Progenitor cell of endocrine pancreas (in vitro differentiated cells): ENCODE measurements at regions not wholly inside any gene's neighbourhood (a gene's known extent, or its start where the extent isn't known, plus 50 kb on each side); places are given as distances from the start of the nearest gene placed in this dataset.

ENCODE experiments used
- DNase-seq: peaks from one replicate; pipeline ENCODE4 v3.0.0; 2021; ENCODE audit warnings: low spot score; ENCODE audit not compliant: unreplicated experiment
- H3K27ac Mint-ChIP-seq: 2 replicates; pipeline ENCODE4 v1.8.0; 2021; ENCODE audit warnings: mild to moderate bottlenecking, moderate library complexity, mixed read lengths
- H3K27me3 Mint-ChIP-seq: 2 replicates; pipeline ENCODE4 v1.8.0; 2021; ENCODE audit warnings: mixed read lengths
- H3K36me3 Mint-ChIP-seq: 2 replicates; pipeline ENCODE4 v1.8.0; 2022; ENCODE audit warnings: mixed read lengths; ENCODE audit not compliant: insufficient read depth
- H3K4me1 Mint-ChIP-seq: 2 replicates; pipeline ENCODE4 v1.8.0; 2021; ENCODE audit warnings: low read depth, mixed read lengths
- H3K4me3 Mint-ChIP-seq: 2 replicates; pipeline ENCODE4 v1.8.0; 2021; ENCODE audit warnings: low read depth, mild to moderate bottlenecking, moderate library complexity, mixed read lengths
- H3K9me3 Mint-ChIP-seq: 2 replicates; pipeline ENCODE4 v1.8.0; 2021; ENCODE audit warnings: low read depth, mixed read lengths
- CTCF ChIP-seq: fragments of 200-600 bp; sonication (generic); IDR thresholded peaks from one replicate; pipeline ENCODE4 v1.5.0; 2021; ENCODE audit warnings: antibody characterized with exemption, mild to moderate bottlenecking; ENCODE audit not compliant: unreplicated experiment

GRCh38 chr2:18924886-18925285 is 335.5 kb upstream of the NT5C1B start:
- no peak for TF ChIP-seq CTCF
- H3K27ac Mint-ChIP-seq: no peak overlapping the region
- H3K4me3 Mint-ChIP-seq: no peak overlapping the region
- H3K9me3 Mint-ChIP-seq: peaks cover 4% of the 10 kb centered on the region
- H3K4me1 Mint-ChIP-seq: peaks cover 9% of the 10 kb centered on the region
- DNase-seq: no peak
- H3K27me3 Mint-ChIP-seq: no peaks in the 10 kb centered on the region
- H3K36me3 Mint-ChIP-seq: peaks cover 2% of the 10 kb centered on the region

- no peak overlapping the region for H3K27ac Mint-ChIP-seq
- H3K36me3 Mint-ChIP-seq: peaks cover 2% of the 10 kb centered on the region
- no peak overlapping the region for H3K4me3 Mint-ChIP-seq
- DNase-seq: no peak
- H3K27me3 Mint-ChIP-seq: no peaks in the 10 kb centered on the region
- peaks cover 4% of the 10 kb centered on the region for H3K9me3 Mint-ChIP-seq
- H3K4me1 Mint-ChIP-seq: peaks cover 9% of the 10 kb centered on the region
- TF ChIP-seq CTCF: no peak
Observed at GRCh38 chr2:18924386-18924785, 335.0 kb upstream of the NT5C1B start.

- peaks cover 4% of the 10 kb centered on the region for H3K9me3 Mint-ChIP-seq
- no peak for DNase-seq
- TF ChIP-seq CTCF: no peak
- peaks cover 9% of the 10 kb centered on the region for H3K4me1 Mint-ChIP-seq
- H3K4me3 Mint-ChIP-seq: no peak overlapping the region
- H3K27ac Mint-ChIP-seq: no peak overlapping the region
- H3K36me3 Mint-ChIP-seq: peaks cover 2% of the 10 kb centered on the region
- no peaks in the 10 kb centered on the region for H3K27me3 Mint-ChIP-seq
Observed at GRCh38 chr2:18922276-18922675, 332.9 kb upstream of the NT5C1B start.

GRCh38 chr2:18918280-18918679 is 328.9 kb upstream of the NT5C1B start:
- Mint-ChIP-seq H3K4me3 (no peak overlapping the region), H3K36me3 (no peaks in the 10 kb centered on the region), H3K4me1 (peaks cover 5% of the 10 kb centered on the region), H3K27ac (no peak overlapping the region), H3K27me3 (no peaks in the 10 kb centered on the region), H3K9me3 (no peaks in the 10 kb centered on the region)
- no peak for TF ChIP-seq CTCF
- no peak for DNase-seq

- Mint-ChIP-seq H3K4me3 (no peak overlapping the region), H3K4me1 (peaks cover 4% of the 10 kb centered on the region), H3K36me3 (no peaks in the 10 kb centered on the region), H3K9me3 (no peaks in the 10 kb centered on the region), H3K27ac (no peak overlapping the region), H3K27me3 (no peaks in the 10 kb centered on the region)
- TF ChIP-seq CTCF: no peak
- DNase-seq: no peak
Observed at GRCh38 chr2:18915227-18915626, 325.9 kb upstream of the NT5C1B start.
